ENCODE measurements at regions not wholly inside any gene's neighbourhood (a gene's known extent, or its start where the extent isn't known, plus 50 kb on each side); places are given as distances from the start of the nearest gene placed in this dataset.
"Not testable (repeated sequence)": the region's sequence is repeated elsewhere in the genome, so short reads cannot be mapped to it uniquely, and the experiment has no call there.

DNA sequence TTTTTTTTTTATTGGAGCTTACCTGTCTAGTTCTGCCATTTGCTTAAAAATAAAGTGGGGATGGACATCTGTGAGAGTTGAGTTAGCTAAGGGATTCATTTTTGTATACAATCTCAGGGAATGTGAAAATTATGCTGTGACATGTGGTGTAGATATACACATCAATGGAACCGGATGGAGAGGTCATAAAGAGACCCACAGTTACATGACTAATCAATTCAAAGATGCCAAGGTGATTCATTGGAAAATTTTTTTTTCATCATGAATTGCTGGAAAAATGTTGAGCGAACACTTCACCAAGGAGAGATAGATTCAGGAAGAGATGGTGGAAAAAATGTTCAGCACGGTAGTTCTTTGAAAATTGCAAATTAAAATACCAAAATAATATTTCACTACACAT lies 605.4 kb upstream of the KIF2B start:
- no peaks in the 10 kb centered on the region for H4K20me1 ChIP-seq (ENCODE audit: insufficient read depth)

GRCh38 chr17:53208935-53209334 lies 613.8 kb upstream of the KIF2B start:
- H3K4me3 ChIP-seq (replicated peaks in 1 of 2; ENCODE audit: low read depth in 1 of 2, low read length in 2 of 2); H3K4me2 ChIP-seq (ENCODE audit: low read length); DNase-seq (ENCODE audit: low read depth, low spot score); H3K36me3 ChIP-seq (ENCODE audit: control insufficient read depth in 1 of 2, insufficient read depth in 2 of 2, low read length in 2 of 2); RAD21 ChIA-PET (ENCODE audit: low non-redundant PET in 1 of 2, low total read pairs in 2 of 2, uncharacterized antibody in 2 of 2, unreplicated experiment in 2 of 2); H3K9ac ChIP-seq (ENCODE audit: low read length); POLR2A ChIA-PET; ATAC-seq; H2AFZ ChIP-seq (ENCODE audit: low read depth, low read length, poor library complexity, severe bottlenecking); H3K27ac ChIP-seq (ENCODE audit: low read depth, low read length); BruUV-seq (replicated peaks); H3K9me2 ChIP-seq (ENCODE audit: insufficient read depth); H4K20me1 ChIP-seq (ENCODE audit: insufficient read depth); H3K4me1 ChIP-seq (ENCODE audit: control insufficient read depth in 1 of 2, insufficient read depth in 2 of 2, low read length in 2 of 2); H3K79me2 ChIP-seq (ENCODE audit: insufficient read depth, low read length); H3K27me3 ChIP-seq (ENCODE audit: insufficient read depth, low read length); intact Hi-C loops (cut with micrococcal nuclease); CTCF ChIA-PET: not testable (repeated sequence)
- H3K9me3 ChIP-seq (ENCODE audit: control insufficient read depth in 1 of 2, insufficient read depth in 1 of 2, low read depth in 1 of 2, low read length in 2 of 2) = peaks cover 17 to 49% of the 10 kb centered on the region in 2 experiments; a peak in 3 of 4 replicates

More for the DNA sequence above, 605.4 kb upstream of the KIF2B start:
- TF ChIP-seq FOSL1 (IDR thresholded peaks at IDR 0.05; ENCODE audit: low read depth) (no peak), POLR2A (IDR thresholded peaks at IDR 0.05; ENCODE audit: borderline replicate concordance, extremely low read depth, insufficient read depth, insufficient read length) (no peak), JUND (IDR thresholded peaks at IDR 0.05) (no peak), ELF1 (IDR thresholded peaks at IDR 0.05; ENCODE audit: borderline replicate concordance, low read depth) (no peak), CTCF (IDR thresholded peaks at IDR 0.05 in 2 of 3, conservative IDR thresholded peaks at IDR 0.05 in 1 of 3; ENCODE audit: borderline replicate concordance in 1 of 3, insufficient read depth in 1 of 3, low read depth in 2 of 3, low read length in 2 of 3) (no peak), ZFX (IDR thresholded peaks at IDR 0.05) (no peak), EZH2 (IDR thresholded peaks at IDR 0.05) (no peak), SIN3A (IDR thresholded peaks at IDR 0.05; ENCODE audit: low read depth) (no peak), EZH2phosphoT487 (IDR thresholded peaks at IDR 0.05; ENCODE audit: borderline replicate concordance) (no peak)
- TF ChIP-seq, protein P1, sequence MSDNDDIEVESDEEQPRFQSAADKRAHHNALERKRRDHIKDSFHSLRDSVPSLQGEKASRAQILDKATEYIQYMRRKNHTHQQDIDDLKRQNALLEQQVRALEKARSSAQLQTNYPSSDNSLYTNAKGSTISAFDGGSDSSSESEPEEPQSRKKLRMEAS (IDR thresholded peaks at IDR 0.05) = no peak
- no peak overlapping the region for H3K4me2 ChIP-seq (ENCODE audit: low read length)
- RAD21 ChIA-PET (ENCODE audit: low non-redundant PET in 1 of 2, low total read pairs in 2 of 2, uncharacterized antibody in 2 of 2, unreplicated experiment in 2 of 2) = no interaction called here
- no peak for DNase-seq (ENCODE audit: low read depth, low spot score)
- no peaks in the 10 kb centered on the region for H3K36me3 ChIP-seq (ENCODE audit: control insufficient read depth in 1 of 2, insufficient read depth in 2 of 2, low read length in 2 of 2)
- no peaks in the 10 kb centered on the region for H3K79me2 ChIP-seq (ENCODE audit: insufficient read depth, low read length)
- H3K9ac ChIP-seq (ENCODE audit: low read length) = no peak overlapping the region
- H3K9me3 ChIP-seq (ENCODE audit: control insufficient read depth in 1 of 2, insufficient read depth in 1 of 2, low read depth in 1 of 2, low read length in 2 of 2) = peaks cover 13 to 29% of the 10 kb centered on the region in 2 experiments; a peak in 3 of 4 replicates
- no peaks in the 10 kb centered on the region for H3K27me3 ChIP-seq (ENCODE audit: insufficient read depth, low read length)
- no peak overlapping the region for H3K27ac ChIP-seq (ENCODE audit: low read depth, low read length)
- CTCF ChIA-PET = no interaction called here
- H3K4me3 ChIP-seq (replicated peaks in 1 of 2; ENCODE audit: low read depth in 1 of 2, low read length in 2 of 2) = no peak overlapping the region
- H3K9me2 ChIP-seq (ENCODE audit: insufficient read depth) = no peaks in the 10 kb centered on the region
- BruUV-seq (replicated peaks) = no TSS peak
- no peak overlapping the region for H2AFZ ChIP-seq (ENCODE audit: low read depth, low read length, poor library complexity, severe bottlenecking)
- intact Hi-C loops (cut with micrococcal nuclease) = no loop called here
- POLR2A ChIA-PET = no interaction called here
- H3K4me1 ChIP-seq (ENCODE audit: control insufficient read depth in 1 of 2, insufficient read depth in 2 of 2, low read length in 2 of 2) = no peaks in the 10 kb centered on the region
- no peak for ATAC-seq

All from HCT116 (cell line).